ENCODE measurements at regions not wholly inside any gene's neighbourhood (a gene's known extent, or its start where the extent isn't known, plus 50 kb on each side); places are given as distances from the start of the nearest gene placed in this dataset.

DNA sequence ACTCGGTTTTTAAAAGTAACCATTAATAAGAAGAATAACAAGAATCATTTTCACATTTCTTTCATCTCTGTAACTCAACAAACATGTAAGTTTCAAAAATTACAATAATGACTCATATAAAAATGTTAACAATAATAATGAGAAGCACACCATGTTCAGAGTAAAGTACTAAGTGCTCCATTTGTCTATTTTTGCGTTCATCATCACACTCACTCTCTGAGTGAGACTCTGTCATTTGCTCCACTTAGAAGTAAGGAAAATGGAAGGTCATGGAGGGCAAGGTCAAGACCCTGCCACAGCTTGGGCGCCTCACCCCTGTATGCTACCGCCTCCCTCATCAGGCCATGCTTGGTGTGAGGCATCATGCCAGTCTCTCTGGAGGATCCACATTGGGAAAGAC, 129.9 kb downstream of the TMEM30B start:
- TF ChIP-seq ZNF274 (IDR thresholded peaks at IDR 0.05; ENCODE audit: low read depth, low read length): no peak
- no peak for TF ChIP-seq YY1 (IDR thresholded peaks at IDR 0.05; ENCODE audit: insufficient read depth, insufficient read length)
- TF ChIP-seq SUZ12 (IDR thresholded peaks at IDR 0.05; ENCODE audit: extremely low read depth, insufficient read depth, insufficient read length): no peak
- H3K4me1 ChIP-seq (ENCODE audit: insufficient read depth, insufficient read length): peaks cover 4% of the 10 kb centered on the region
- no peak overlapping the region for H3K4me3 ChIP-seq (ENCODE audit: insufficient read length, low read depth)
- H3K36me3 ChIP-seq (ENCODE audit: insufficient read depth, insufficient read length, low read length): no peaks in the 10 kb centered on the region
- no peak overlapping the region for H3K9ac ChIP-seq (ENCODE audit: insufficient read length, low read depth)
- no peaks in the 10 kb centered on the region for H3K27me3 ChIP-seq (ENCODE audit: insufficient read depth, insufficient read length)
- DNase-seq (ENCODE audit: low read depth, low spot score): no peak
- H3K9me3 ChIP-seq (ENCODE audit: insufficient read depth, low read length): no peaks in the 10 kb centered on the region

DNA sequence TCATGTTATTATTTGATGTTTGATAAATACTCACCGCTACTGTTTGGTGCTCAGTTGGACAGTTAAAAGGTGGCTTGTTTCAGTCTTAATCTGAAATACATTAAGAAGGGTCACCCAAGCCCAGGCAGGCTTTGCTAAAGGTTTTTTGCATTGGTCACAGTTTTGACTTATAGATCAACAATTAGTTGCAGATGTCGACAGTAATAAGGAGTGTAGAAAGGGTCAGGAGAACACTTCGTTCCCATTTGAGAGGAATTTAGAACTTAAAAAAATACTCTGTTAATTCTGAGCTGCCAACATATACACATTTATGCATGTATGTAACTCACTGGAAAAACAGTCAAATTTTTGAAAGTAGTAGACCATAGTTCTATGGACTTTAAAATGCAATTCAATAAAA, 130.3 kb downstream of the TMEM30B start:
- no peak overlapping the region for H3K9ac ChIP-seq (ENCODE audit: insufficient read length, low read depth)
- peaks cover 4% of the 10 kb centered on the region for H3K4me1 ChIP-seq (ENCODE audit: insufficient read depth, insufficient read length)

DNA sequence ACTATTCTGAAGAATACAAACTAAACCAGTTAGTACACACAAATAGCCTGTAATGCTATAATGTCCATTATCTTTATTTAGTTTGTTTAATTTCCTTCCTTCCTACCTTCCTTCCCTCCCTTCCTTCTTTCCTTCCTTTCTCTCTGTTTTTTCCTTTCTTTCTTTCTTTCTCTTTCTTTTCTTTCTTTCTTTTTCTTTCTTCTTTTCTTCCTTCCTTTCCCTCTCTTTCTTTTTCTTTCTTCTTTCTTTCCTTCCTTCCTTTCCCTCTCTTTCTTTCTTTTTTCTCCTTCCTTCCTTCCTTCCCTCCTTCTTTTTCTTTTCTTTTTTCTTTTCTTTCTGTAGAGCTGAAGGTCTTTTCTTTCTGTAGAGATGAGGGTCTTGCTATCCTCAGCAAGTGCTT, 131.2 kb downstream of the TMEM30B start:
- H3K9ac ChIP-seq (ENCODE audit: insufficient read length, low read depth): no peak overlapping the region
- no peak for DNase-seq (ENCODE audit: low read depth, low spot score)
- H3K4me1 ChIP-seq (ENCODE audit: insufficient read depth, insufficient read length): peaks cover 4% of the 10 kb centered on the region
- H3K27me3 ChIP-seq (ENCODE audit: insufficient read depth, insufficient read length): no peaks in the 10 kb centered on the region
- H3K36me3 ChIP-seq (ENCODE audit: insufficient read depth, insufficient read length, low read length): no peaks in the 10 kb centered on the region
- H3K4me3 ChIP-seq (ENCODE audit: insufficient read length, low read depth): no peak overlapping the region
- H3K9me3 ChIP-seq (ENCODE audit: insufficient read depth, low read length): peaks cover 5% of the 10 kb centered on the region; the same call in 1 of the 2 replicates
- TF ChIP-seq SUZ12 (IDR thresholded peaks at IDR 0.05; ENCODE audit: extremely low read depth, insufficient read depth, insufficient read length) (no peak), YY1 (IDR thresholded peaks at IDR 0.05; ENCODE audit: insufficient read depth, insufficient read length) (no peak), ZNF274 (IDR thresholded peaks at IDR 0.05; ENCODE audit: low read depth, low read length) (no peak)

More for the DNA sequence above, 130.3 kb downstream of the TMEM30B start:
- Histone ChIP-seq H3K27me3 (ENCODE audit: insufficient read depth, insufficient read length) (no peaks in the 10 kb centered on the region), H3K36me3 (ENCODE audit: insufficient read depth, insufficient read length, low read length) (no peaks in the 10 kb centered on the region), H3K9me3 (ENCODE audit: insufficient read depth, low read length) (no peaks in the 10 kb centered on the region), H3K4me3 (ENCODE audit: insufficient read length, low read depth) (no peak overlapping the region)
- no peak for DNase-seq (ENCODE audit: low read depth, low spot score)
- TF ChIP-seq ZNF274 (IDR thresholded peaks at IDR 0.05; ENCODE audit: low read depth, low read length) (no peak), SUZ12 (IDR thresholded peaks at IDR 0.05; ENCODE audit: extremely low read depth, insufficient read depth, insufficient read length) (no peak), YY1 (IDR thresholded peaks at IDR 0.05; ENCODE audit: insufficient read depth, insufficient read length) (no peak)

DNA sequence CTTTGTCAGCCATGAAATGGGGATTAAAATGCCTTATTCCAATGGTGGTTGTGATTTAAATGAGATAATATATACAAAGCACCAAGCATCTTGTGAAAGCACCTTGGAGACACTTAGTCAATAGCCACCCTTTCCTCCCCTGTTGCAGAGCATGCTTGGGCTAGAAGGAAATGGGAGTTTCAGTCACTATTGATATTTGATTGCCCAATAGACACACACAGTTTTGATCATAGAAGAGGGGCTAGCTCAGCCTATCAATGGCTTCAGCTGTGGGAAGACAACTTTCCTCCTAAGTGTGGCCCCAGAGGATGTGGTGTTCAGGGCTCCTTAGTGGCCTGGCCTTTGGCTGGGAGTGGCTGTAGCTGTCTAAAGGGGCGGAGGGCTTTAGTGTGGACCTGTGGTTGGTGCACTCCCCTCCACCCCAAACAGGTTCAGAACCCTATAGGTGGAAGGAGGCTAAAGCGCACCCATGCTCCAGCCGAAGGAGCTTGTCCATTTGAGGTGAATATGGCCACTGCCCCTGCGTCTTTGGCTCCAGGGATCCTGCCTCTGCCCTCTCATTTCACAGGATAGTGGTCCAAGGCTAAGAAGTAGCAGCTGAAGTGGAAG, 132.3 kb downstream of the TMEM30B start:
- H3K27me3 ChIP-seq (ENCODE audit: insufficient read depth, insufficient read length): no peaks in the 10 kb centered on the region
- H3K4me1 ChIP-seq (ENCODE audit: insufficient read depth, insufficient read length): peaks cover 4% of the 10 kb centered on the region
- no peak for DNase-seq (ENCODE audit: low read depth, low spot score)
- H3K9me3 ChIP-seq (ENCODE audit: insufficient read depth, low read length): peaks cover 15% of the 10 kb centered on the region
- H3K9ac ChIP-seq (ENCODE audit: insufficient read length, low read depth): no peak overlapping the region
- no peak overlapping the region for H3K4me3 ChIP-seq (ENCODE audit: insufficient read length, low read depth)
- no peaks in the 10 kb centered on the region for H3K36me3 ChIP-seq (ENCODE audit: insufficient read depth, insufficient read length, low read length)
- TF ChIP-seq YY1 (IDR thresholded peaks at IDR 0.05; ENCODE audit: insufficient read depth, insufficient read length) (no peak), SUZ12 (IDR thresholded peaks at IDR 0.05; ENCODE audit: extremely low read depth, insufficient read depth, insufficient read length) (no peak), ZNF274 (IDR thresholded peaks at IDR 0.05; ENCODE audit: low read depth, low read length) (no peak)

DNA sequence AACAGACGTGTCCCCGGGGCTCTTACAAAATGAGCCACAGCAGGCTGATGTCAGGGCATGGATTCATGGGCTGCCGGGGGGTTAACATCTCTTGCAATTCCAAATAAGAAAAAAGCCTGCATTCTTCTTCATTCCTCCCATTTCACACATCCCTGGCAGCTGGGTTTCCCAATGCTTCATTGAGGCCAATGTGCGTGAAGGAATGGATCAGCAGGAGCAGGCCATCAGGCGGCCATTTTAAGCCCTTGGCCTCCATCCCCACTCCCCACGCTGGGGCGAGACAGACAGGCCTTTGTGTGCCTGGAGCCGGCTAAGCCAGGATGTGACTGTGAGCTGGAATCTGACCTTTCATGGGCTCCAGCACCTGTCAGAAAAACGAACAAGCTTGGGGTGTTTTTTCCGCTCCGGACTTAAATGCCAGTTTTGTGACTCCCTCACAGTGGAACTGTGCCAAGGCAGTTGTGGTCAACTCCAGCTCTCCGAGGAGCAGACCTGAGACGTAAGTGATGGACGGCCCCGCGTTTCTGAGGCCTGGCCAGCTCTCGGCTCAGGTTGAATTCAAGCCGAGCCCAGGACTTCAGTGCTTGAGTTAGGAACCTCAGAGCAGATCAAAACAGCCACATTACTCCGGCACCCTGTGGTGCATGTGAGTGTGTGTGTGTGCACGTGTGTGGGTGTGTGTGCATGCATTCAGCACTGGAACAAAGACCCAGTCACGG, 133.1 kb downstream of the TMEM30B start:
- H3K4me1 ChIP-seq (ENCODE audit: insufficient read depth, insufficient read length): no peaks in the 10 kb centered on the region
- H3K9me3 ChIP-seq (ENCODE audit: insufficient read depth, low read length): peaks cover 23% of the 10 kb centered on the region
- H3K36me3 ChIP-seq (ENCODE audit: insufficient read depth, insufficient read length, low read length): no peaks in the 10 kb centered on the region
- no peak for DNase-seq (ENCODE audit: low read depth, low spot score)
- H3K4me3 ChIP-seq (ENCODE audit: insufficient read length, low read depth): no peak overlapping the region
- TF ChIP-seq SUZ12 (IDR thresholded peaks at IDR 0.05; ENCODE audit: extremely low read depth, insufficient read depth, insufficient read length) (no peak), ZNF274 (IDR thresholded peaks at IDR 0.05; ENCODE audit: low read depth, low read length) (no peak), YY1 (IDR thresholded peaks at IDR 0.05; ENCODE audit: insufficient read depth, insufficient read length) (no peak)
- H3K27me3 ChIP-seq (ENCODE audit: insufficient read depth, insufficient read length): no peaks in the 10 kb centered on the region
- no peak overlapping the region for H3K9ac ChIP-seq (ENCODE audit: insufficient read length, low read depth)

DNA sequence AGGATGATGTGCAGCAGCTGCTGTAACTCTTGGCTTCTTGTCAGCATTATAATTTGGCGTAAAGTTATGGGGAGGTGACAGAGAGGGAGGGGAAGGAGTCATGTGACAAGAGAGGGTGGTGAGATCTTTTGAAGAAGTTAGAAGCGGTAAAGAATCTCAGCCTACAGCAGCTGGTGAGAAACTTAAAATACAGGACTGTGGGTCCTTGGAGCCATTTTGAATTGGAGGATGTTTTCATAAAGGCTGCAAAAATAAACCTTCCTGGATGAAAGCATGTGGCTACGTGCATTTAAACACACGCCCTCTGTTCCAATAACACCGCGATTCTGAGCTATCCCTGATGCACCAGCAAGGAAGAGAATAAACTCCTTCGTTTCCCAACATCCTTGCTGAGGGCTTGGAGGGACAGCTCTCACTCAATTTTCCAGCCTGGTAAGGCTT, 133.7 kb downstream of the TMEM30B start:
- no peaks in the 10 kb centered on the region for H3K4me1 ChIP-seq (ENCODE audit: insufficient read depth, insufficient read length)
- H3K27me3 ChIP-seq (ENCODE audit: insufficient read depth, insufficient read length): no peaks in the 10 kb centered on the region

DNA sequence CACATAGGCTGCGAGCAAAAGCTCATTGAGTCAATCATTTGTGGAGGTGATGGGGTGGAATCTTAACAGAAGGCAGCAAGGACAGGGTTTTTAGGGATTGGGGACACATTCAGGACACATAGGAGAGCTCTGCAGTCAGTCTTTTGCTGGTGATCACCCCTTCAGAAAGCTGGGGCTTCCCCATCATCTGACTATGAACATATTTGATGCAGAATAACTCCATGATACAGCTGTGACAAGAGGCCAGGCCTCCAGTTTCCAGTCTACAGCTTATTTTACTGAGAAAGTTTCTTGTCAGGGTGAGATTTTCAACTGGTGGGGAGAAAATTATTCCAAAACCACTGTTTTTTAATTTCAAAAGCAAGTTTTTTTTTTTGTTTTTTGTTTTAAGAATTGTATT, 134.2 kb downstream of the TMEM30B start:
- DNase-seq (ENCODE audit: low read depth, low spot score): no peak
- Histone ChIP-seq H3K9ac (ENCODE audit: insufficient read length, low read depth) (no peak overlapping the region), H3K27me3 (ENCODE audit: insufficient read depth, insufficient read length) (no peaks in the 10 kb centered on the region), H3K4me1 (ENCODE audit: insufficient read depth, insufficient read length) (no peaks in the 10 kb centered on the region), H3K4me3 (ENCODE audit: insufficient read length, low read depth) (no peak overlapping the region), H3K9me3 (ENCODE audit: insufficient read depth, low read length) (peaks cover 23% of the 10 kb centered on the region), H3K36me3 (ENCODE audit: insufficient read depth, insufficient read length, low read length) (no peaks in the 10 kb centered on the region)
- no peak for TF ChIP-seq YY1 (IDR thresholded peaks at IDR 0.05; ENCODE audit: insufficient read depth, insufficient read length)
- no peak for TF ChIP-seq ZNF274 (IDR thresholded peaks at IDR 0.05; ENCODE audit: low read depth, low read length)
- TF ChIP-seq SUZ12 (IDR thresholded peaks at IDR 0.05; ENCODE audit: extremely low read depth, insufficient read depth, insufficient read length): no peak

More for the DNA sequence above, 133.7 kb downstream of the TMEM30B start:
- Histone ChIP-seq H3K36me3 (ENCODE audit: insufficient read depth, insufficient read length, low read length) (no peaks in the 10 kb centered on the region), H3K9me3 (ENCODE audit: insufficient read depth, low read length) (peaks cover 23% of the 10 kb centered on the region), H3K4me3 (ENCODE audit: insufficient read length, low read depth) (no peak overlapping the region), H3K9ac (ENCODE audit: insufficient read length, low read depth) (no peak overlapping the region)
- TF ChIP-seq YY1 (IDR thresholded peaks at IDR 0.05; ENCODE audit: insufficient read depth, insufficient read length) (no peak), SUZ12 (IDR thresholded peaks at IDR 0.05; ENCODE audit: extremely low read depth, insufficient read depth, insufficient read length) (no peak), ZNF274 (IDR thresholded peaks at IDR 0.05; ENCODE audit: low read depth, low read length) (no peak)
- no peak for DNase-seq (ENCODE audit: low read depth, low spot score)

All from NT2/D1 (cell line).